ENCODE measurements at regions not wholly inside any gene's neighbourhood (a gene's known extent, or its start where the extent isn't known, plus 50 kb on each side); places are given as distances from the start of the nearest gene placed in this dataset.

DNA sequence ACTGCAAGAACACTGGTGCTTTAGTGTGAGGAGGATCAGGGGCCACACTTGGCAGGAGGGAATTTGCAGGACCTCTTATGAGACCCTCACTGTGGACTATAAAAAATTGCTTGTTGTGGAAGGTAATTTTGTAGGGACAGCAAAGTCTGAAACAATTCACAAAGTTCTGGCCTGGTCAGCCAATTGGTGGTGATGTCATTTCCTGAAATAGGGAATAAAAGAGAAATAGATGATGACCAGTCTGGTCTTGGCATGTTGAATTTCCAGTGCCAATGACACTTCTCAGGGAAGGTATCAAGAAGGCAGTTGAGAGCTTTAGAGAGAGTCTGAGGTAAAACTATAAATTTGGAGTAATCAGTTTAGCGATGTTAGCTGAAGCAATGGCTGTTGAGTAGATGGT lies 129.3 kb upstream of the LMNTD1 start:
- TF ChIP-seq, protein P1, sequence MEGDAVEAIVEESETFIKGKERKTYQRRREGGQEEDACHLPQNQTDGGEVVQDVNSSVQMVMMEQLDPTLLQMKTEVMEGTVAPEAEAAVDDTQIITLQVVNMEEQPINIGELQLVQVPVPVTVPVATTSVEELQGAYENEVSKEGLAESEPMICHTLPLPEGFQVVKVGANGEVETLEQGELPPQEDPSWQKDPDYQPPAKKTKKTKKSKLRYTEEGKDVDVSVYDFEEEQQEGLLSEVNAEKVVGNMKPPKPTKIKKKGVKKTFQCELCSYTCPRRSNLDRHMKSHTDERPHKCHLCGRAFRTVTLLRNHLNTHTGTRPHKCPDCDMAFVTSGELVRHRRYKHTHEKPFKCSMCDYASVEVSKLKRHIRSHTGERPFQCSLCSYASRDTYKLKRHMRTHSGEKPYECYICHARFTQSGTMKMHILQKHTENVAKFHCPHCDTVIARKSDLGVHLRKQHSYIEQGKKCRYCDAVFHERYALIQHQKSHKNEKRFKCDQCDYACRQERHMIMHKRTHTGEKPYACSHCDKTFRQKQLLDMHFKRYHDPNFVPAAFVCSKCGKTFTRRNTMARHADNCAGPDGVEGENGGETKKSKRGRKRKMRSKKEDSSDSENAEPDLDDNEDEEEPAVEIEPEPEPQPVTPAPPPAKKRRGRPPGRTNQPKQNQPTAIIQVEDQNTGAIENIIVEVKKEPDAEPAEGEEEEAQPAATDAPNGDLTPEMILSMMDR (IDR thresholded peaks at IDR 0.05), result no peak
- TF ChIP-seq EP300 (IDR thresholded peaks at IDR 0.05) (no peak), POLR2AphosphoS5 (IDR thresholded peaks at IDR 0.05) (no peak), POLR2A (IDR thresholded peaks at IDR 0.05) (no peak)
